ENCODE measurements at regions not wholly inside any gene's neighbourhood (a gene's known extent, or its start where the extent isn't known, plus 50 kb on each side); places are given as distances from the start of the nearest gene placed in this dataset.

DNA sequence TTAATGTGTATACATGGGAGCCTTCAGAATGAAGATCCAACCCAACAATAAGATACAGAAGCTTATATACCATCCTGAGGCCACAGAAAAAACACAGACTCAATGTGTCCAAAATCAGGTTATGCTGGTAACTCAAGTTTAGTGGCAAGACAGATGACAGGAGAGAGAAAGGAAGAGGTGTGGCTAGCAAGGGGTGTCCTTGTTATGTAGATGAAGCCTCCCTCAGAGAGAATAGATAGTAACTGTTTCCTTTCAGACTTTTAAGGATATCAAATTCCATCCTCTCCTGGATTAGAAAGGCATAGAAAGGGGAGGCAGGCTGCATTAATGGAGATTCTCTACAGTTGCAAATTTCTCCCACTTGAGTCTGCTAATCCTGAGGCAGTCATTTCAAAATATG is 447.4 kb downstream of the GABRB3 start:
- Histone ChIP-seq H3K4me3 (ENCODE audit: low read length) (no peak overlapping the region), H3K9ac (ENCODE audit: low read length) (no peak overlapping the region), H3K9me3 (ENCODE audit: low read length) (no peaks in the 10 kb centered on the region), H3F3A (ENCODE audit: insufficient read depth, low read length, poor library complexity, severe bottlenecking) (no peaks in the 10 kb centered on the region), H3K79me2 (replicated peaks; ENCODE audit: insufficient read depth, low read length) (no peaks in the 10 kb centered on the region), H3K27me3 (ENCODE audit: insufficient read depth, low read depth, low read length) (no peaks in the 10 kb centered on the region), H3K4me2 (ENCODE audit: low read length) (no peak overlapping the region), H3K9me2 (ENCODE audit: insufficient read depth, low read length) (no peaks in the 10 kb centered on the region), H2AFZ (ENCODE audit: low read depth, low read length) (no peak overlapping the region), H4K20me1 (ENCODE audit: insufficient read depth) (no peaks in the 10 kb centered on the region), H3K36me3 (ENCODE audit: insufficient read depth, low read length) (no peaks in the 10 kb centered on the region), H3K27ac (ENCODE audit: low read length) (no peak overlapping the region)
- TF ChIP-seq EZH2 (IDR thresholded peaks at IDR 0.05; ENCODE audit: borderline replicate concordance, insufficient read depth, low read length, poor library complexity, severe bottlenecking): no peak
- TF ChIP-seq EP300 (conservative IDR thresholded peaks at IDR 0.05; ENCODE audit: poor library complexity, severe bottlenecking): no peak
- no peak for TF ChIP-seq MXI1 (conservative IDR thresholded peaks at IDR 0.05; ENCODE audit: poor library complexity, severe bottlenecking)
- no peak for TF ChIP-seq SMC3 (conservative IDR thresholded peaks at IDR 0.05; ENCODE audit: poor library complexity)
- no peak for TF ChIP-seq TAF1 (IDR thresholded peaks at IDR 0.05; ENCODE audit: low read depth)
- TF ChIP-seq, protein P1, sequence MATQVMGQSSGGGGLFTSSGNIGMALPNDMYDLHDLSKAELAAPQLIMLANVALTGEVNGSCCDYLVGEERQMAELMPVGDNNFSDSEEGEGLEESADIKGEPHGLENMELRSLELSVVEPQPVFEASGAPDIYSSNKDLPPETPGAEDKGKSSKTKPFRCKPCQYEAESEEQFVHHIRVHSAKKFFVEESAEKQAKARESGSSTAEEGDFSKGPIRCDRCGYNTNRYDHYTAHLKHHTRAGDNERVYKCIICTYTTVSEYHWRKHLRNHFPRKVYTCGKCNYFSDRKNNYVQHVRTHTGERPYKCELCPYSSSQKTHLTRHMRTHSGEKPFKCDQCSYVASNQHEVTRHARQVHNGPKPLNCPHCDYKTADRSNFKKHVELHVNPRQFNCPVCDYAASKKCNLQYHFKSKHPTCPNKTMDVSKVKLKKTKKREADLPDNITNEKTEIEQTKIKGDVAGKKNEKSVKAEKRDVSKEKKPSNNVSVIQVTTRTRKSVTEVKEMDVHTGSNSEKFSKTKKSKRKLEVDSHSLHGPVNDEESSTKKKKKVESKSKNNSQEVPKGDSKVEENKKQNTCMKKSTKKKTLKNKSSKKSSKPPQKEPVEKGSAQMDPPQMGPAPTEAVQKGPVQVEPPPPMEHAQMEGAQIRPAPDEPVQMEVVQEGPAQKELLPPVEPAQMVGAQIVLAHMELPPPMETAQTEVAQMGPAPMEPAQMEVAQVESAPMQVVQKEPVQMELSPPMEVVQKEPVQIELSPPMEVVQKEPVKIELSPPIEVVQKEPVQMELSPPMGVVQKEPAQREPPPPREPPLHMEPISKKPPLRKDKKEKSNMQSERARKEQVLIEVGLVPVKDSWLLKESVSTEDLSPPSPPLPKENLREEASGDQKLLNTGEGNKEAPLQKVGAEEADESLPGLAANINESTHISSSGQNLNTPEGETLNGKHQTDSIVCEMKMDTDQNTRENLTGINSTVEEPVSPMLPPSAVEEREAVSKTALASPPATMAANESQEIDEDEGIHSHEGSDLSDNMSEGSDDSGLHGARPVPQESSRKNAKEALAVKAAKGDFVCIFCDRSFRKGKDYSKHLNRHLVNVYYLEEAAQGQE (IDR thresholded peaks at IDR 0.05; ENCODE audit: borderline replicate concordance): no peak
- TF ChIP-seq, protein P2, sequence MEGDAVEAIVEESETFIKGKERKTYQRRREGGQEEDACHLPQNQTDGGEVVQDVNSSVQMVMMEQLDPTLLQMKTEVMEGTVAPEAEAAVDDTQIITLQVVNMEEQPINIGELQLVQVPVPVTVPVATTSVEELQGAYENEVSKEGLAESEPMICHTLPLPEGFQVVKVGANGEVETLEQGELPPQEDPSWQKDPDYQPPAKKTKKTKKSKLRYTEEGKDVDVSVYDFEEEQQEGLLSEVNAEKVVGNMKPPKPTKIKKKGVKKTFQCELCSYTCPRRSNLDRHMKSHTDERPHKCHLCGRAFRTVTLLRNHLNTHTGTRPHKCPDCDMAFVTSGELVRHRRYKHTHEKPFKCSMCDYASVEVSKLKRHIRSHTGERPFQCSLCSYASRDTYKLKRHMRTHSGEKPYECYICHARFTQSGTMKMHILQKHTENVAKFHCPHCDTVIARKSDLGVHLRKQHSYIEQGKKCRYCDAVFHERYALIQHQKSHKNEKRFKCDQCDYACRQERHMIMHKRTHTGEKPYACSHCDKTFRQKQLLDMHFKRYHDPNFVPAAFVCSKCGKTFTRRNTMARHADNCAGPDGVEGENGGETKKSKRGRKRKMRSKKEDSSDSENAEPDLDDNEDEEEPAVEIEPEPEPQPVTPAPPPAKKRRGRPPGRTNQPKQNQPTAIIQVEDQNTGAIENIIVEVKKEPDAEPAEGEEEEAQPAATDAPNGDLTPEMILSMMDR (IDR thresholded peaks at IDR 0.05; ENCODE audit: poor library complexity, severe bottlenecking): no peak
- TF ChIP-seq POLR2AphosphoS5 (IDR thresholded peaks at IDR 0.05): no peak
- TF ChIP-seq RAD21 (conservative IDR thresholded peaks at IDR 0.05): no peak

DNA sequence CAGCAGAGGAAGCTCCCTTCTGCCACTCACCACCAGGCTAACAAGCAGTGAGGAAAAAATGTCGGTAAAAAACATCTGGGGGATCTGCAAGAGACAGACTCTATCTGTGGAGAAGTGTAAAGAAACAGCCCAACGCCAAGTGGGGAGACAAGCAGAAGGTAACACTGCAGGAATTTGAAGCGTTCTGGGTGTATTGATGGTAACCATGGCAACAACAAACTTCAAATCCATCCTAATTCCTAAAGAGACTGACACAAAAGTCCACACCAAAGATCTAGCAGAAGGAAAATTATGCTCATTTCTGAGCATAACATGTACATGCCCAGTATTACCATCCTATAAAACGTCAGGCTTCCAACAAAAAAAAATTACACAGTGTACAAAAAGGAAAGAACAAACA is 449.3 kb downstream of the GABRB3 start:
- H3K27me3 ChIP-seq (ENCODE audit: insufficient read depth, low read depth, low read length): no peaks in the 10 kb centered on the region

More for the DNA sequence above, 449.3 kb downstream of the GABRB3 start:
- TF ChIP-seq MXI1 (conservative IDR thresholded peaks at IDR 0.05; ENCODE audit: poor library complexity, severe bottlenecking): no peak
- TF ChIP-seq, protein P2 (IDR thresholded peaks at IDR 0.05; ENCODE audit: poor library complexity, severe bottlenecking): no peak
- no peak for TF ChIP-seq EZH2 (IDR thresholded peaks at IDR 0.05; ENCODE audit: borderline replicate concordance, insufficient read depth, low read length, poor library complexity, severe bottlenecking)
- TF ChIP-seq TAF1 (IDR thresholded peaks at IDR 0.05; ENCODE audit: low read depth): no peak
- TF ChIP-seq, protein P1 (IDR thresholded peaks at IDR 0.05; ENCODE audit: borderline replicate concordance): no peak
- TF ChIP-seq SMC3 (conservative IDR thresholded peaks at IDR 0.05; ENCODE audit: poor library complexity): no peak
- no peak for TF ChIP-seq POLR2AphosphoS5 (IDR thresholded peaks at IDR 0.05)
- TF ChIP-seq RAD21 (conservative IDR thresholded peaks at IDR 0.05): no peak
- TF ChIP-seq EP300 (conservative IDR thresholded peaks at IDR 0.05; ENCODE audit: poor library complexity, severe bottlenecking): no peak
- H3F3A ChIP-seq (ENCODE audit: insufficient read depth, low read length, poor library complexity, severe bottlenecking): no peaks in the 10 kb centered on the region
- no peak overlapping the region for H3K4me2 ChIP-seq (ENCODE audit: low read length)
- H3K9me2 ChIP-seq (ENCODE audit: insufficient read depth, low read length): no peaks in the 10 kb centered on the region
- no peak overlapping the region for H3K9ac ChIP-seq (ENCODE audit: low read length)
- no peak overlapping the region for H3K27ac ChIP-seq (ENCODE audit: low read length)
- no peaks in the 10 kb centered on the region for H3K79me2 ChIP-seq (replicated peaks; ENCODE audit: insufficient read depth, low read length)
- H4K20me1 ChIP-seq (ENCODE audit: insufficient read depth): no peaks in the 10 kb centered on the region
- H3K4me3 ChIP-seq (ENCODE audit: low read length): no peak overlapping the region
- H2AFZ ChIP-seq (ENCODE audit: low read depth, low read length): no peak overlapping the region
- H3K36me3 ChIP-seq (ENCODE audit: insufficient read depth, low read length): no peaks in the 10 kb centered on the region
- no peaks in the 10 kb centered on the region for H3K9me3 ChIP-seq (ENCODE audit: low read length)

Measured in neural cell (in vitro differentiated cells).